Type B pancreatic cell (in vitro differentiated cells): ENCODE measurements at regions not wholly inside any gene's neighbourhood (a gene's known extent, or its start where the extent isn't known, plus 50 kb on each side); places are given as distances from the start of the nearest gene placed in this dataset.

Experiments
- DNase-seq: peaks from one replicate; pipeline ENCODE4 v3.0.0; 2021; ENCODE audit warnings: mixed read lengths; ENCODE audit not compliant: unreplicated experiment; ENCODE audit errors: extremely low spot score
- H3K27ac Mint-ChIP-seq: 2 replicates; pipeline ENCODE4 v1.8.0; 2021; ENCODE audit warnings: mild to moderate bottlenecking, mixed read lengths
- H3K27me3 Mint-ChIP-seq: 2 replicates; pipeline ENCODE4 v1.8.0; 2021; ENCODE audit warnings: mixed read lengths
- H3K36me3 Mint-ChIP-seq: 2 replicates; pipeline ENCODE4 v1.8.0; 2021; ENCODE audit warnings: mixed read lengths
- H3K4me1 Mint-ChIP-seq: one replicate; pipeline ENCODE4 v1.8.0; 2021; ENCODE audit warnings: mixed read lengths; ENCODE audit not compliant: unreplicated experiment
- H3K4me3 Mint-ChIP-seq: 2 replicates; pipeline ENCODE4 v1.8.0; 2021; ENCODE audit warnings: mild to moderate bottlenecking, mixed read lengths
- H3K9me3 Mint-ChIP-seq: 2 replicates; pipeline ENCODE4 v1.8.0; 2021; ENCODE audit warnings: mixed read lengths
- CTCF ChIP-seq: fragments of 200-600 bp; sonication (generic); conservative IDR thresholded peaks from 2 replicates; pipeline ENCODE4 v1.5.0; 2021; ENCODE audit warnings: antibody characterized with exemption, mild to moderate bottlenecking

- peaks cover 15% of the 10 kb centered on the region for H3K9me3 Mint-ChIP-seq
- peak; percentile 49 for DNase-seq
- no peaks in the 10 kb centered on the region for H3K36me3 Mint-ChIP-seq
- H3K4me3 Mint-ChIP-seq = no peak overlapping the region
- H3K27ac Mint-ChIP-seq = no peak overlapping the region
- H3K4me1 Mint-ChIP-seq = peaks cover 7% of the 10 kb centered on the region
- peaks cover 12% of the 10 kb centered on the region for H3K27me3 Mint-ChIP-seq
- TF ChIP-seq CTCF = no peak
These were observed 241.8 kb downstream of the C16orf95 start for GRCh38 chr16:87075319-87075860.

- Mint-ChIP-seq H3K27me3 (peaks cover 12% of the 10 kb centered on the region), H3K36me3 (peaks cover under 1% of the 10 kb centered on the region), H3K27ac (no peak overlapping the region), H3K9me3 (peaks cover 24% of the 10 kb centered on the region), H3K4me3 (no peak overlapping the region), H3K4me1 (peaks cover 7% of the 10 kb centered on the region)
- DNase-seq = peak; percentile 39
- no peak for TF ChIP-seq CTCF
These were observed 240.8 kb downstream of the C16orf95 start for GRCh38 chr16:87076331-87076949.

GRCh38 chr16:87076950-87077749 is 240.0 kb downstream of the C16orf95 start:
- TF ChIP-seq CTCF = peak; percentile 69
- Mint-ChIP-seq H3K4me3 (no peak overlapping the region), H3K27me3 (peaks cover 12% of the 10 kb centered on the region), H3K4me1 (peaks cover 7% of the 10 kb centered on the region), H3K9me3 (peaks cover 29% of the 10 kb centered on the region), H3K36me3 (peaks cover 3% of the 10 kb centered on the region), H3K27ac (no peak overlapping the region)
- DNase-seq = peak; percentile 66

GRCh38 chr16:87077750-87078127 is 239.5 kb downstream of the C16orf95 start:
- Mint-ChIP-seq H3K27me3 (peaks cover 12% of the 10 kb centered on the region), H3K9me3 (peaks cover 29% of the 10 kb centered on the region)

More at GRCh38 chr16:87077750-87078127, 239.5 kb downstream of the C16orf95 start:
- H3K27ac Mint-ChIP-seq = no peak overlapping the region
- no peak for TF ChIP-seq CTCF
- H3K36me3 Mint-ChIP-seq = peaks cover 3% of the 10 kb centered on the region
- no peak overlapping the region for H3K4me3 Mint-ChIP-seq
- peak; percentile 56 for DNase-seq
- peaks cover 7% of the 10 kb centered on the region for H3K4me1 Mint-ChIP-seq
